Chondrocyte (in vitro differentiated cells): ENCODE measurements at regions not wholly inside any gene's neighbourhood (a gene's known extent, or its start where the extent isn't known, plus 50 kb on each side); places are given as distances from the start of the nearest gene placed in this dataset.

Source experiments
- DNase-seq: peaks from one replicate; pipeline ENCODE4 v3.0.0; 2021; ENCODE audit warnings: mixed read lengths, low spot score
- H3K27ac Mint-ChIP-seq: one replicate; pipeline ENCODE4 v1.8.0; 2021; ENCODE audit warnings: mild to moderate bottlenecking, moderate library complexity, mixed read lengths; ENCODE audit not compliant: unreplicated experiment
- H3K27me3 Mint-ChIP-seq: 2 replicates; pipeline ENCODE4 v1.8.0; 2021; ENCODE audit warnings: low read depth, mixed read lengths
- H3K36me3 Mint-ChIP-seq: 2 replicates; pipeline ENCODE4 v1.8.0; 2021; ENCODE audit warnings: low read depth, mixed read lengths
- H3K4me1 Mint-ChIP-seq: 2 replicates; pipeline ENCODE4 v1.8.0; 2021; ENCODE audit warnings: low read depth, mild to moderate bottlenecking, mixed read lengths
- H3K4me3 Mint-ChIP-seq: one replicate; pipeline ENCODE4 v1.8.0; 2021; ENCODE audit warnings: mild to moderate bottlenecking, moderate library complexity, mixed read lengths; ENCODE audit not compliant: unreplicated experiment
- H3K9me3 Mint-ChIP-seq: 2 replicates; pipeline ENCODE4 v1.8.0; 2021; ENCODE audit warnings: low read depth, mixed read lengths
- CTCF ChIP-seq: fragments of 200-600 bp; sonication (generic); IDR thresholded peaks from 2 replicates; pipeline ENCODE4 v1.5.0; 2021; ENCODE audit warnings: antibody characterized with exemption, mild to moderate bottlenecking, moderate library complexity

- peak; percentile 92 for DNase-seq
- Mint-ChIP-seq H3K27ac (no peak overlapping the region), H3K9me3 (peaks cover 7% of the 10 kb centered on the region), H3K4me1 (peaks cover 3% of the 10 kb centered on the region), H3K36me3 (peaks cover 11% of the 10 kb centered on the region), H3K27me3 (peaks cover 22% of the 10 kb centered on the region), H3K4me3 (no peak overlapping the region)
- TF ChIP-seq CTCF: no peak
Observed at GRCh38 chr10:132124201-132124920, 58.6 kb downstream of the JAKMIP3 start.

- peak; percentile 74 for DNase-seq
- Mint-ChIP-seq H3K9me3 (peaks cover 7% of the 10 kb centered on the region), H3K27me3 (peaks cover 14% of the 10 kb centered on the region), H3K4me1 (peaks cover 7% of the 10 kb centered on the region), H3K27ac (peak overlapping the region; percentile 58), H3K36me3 (peaks cover 7% of the 10 kb centered on the region), H3K4me3 (peak overlapping the region; percentile 33)
- no peak for TF ChIP-seq CTCF
Observed at GRCh38 chr10:132129431-132129830, 57.3 kb upstream of the DPYSL4 start.

- TF ChIP-seq CTCF: no peak
- no peak overlapping the region for H3K27ac Mint-ChIP-seq
- DNase-seq: peak; percentile 85
- peaks cover 6% of the 10 kb centered on the region for H3K36me3 Mint-ChIP-seq
- peaks cover 7% of the 10 kb centered on the region for H3K4me1 Mint-ChIP-seq
- H3K4me3 Mint-ChIP-seq: no peak overlapping the region
- H3K9me3 Mint-ChIP-seq: peaks cover 7% of the 10 kb centered on the region
- peaks cover 6% of the 10 kb centered on the region for H3K27me3 Mint-ChIP-seq
Observed at GRCh38 chr10:132130286-132131265, 56.2 kb upstream of the DPYSL4 start.

DNA sequence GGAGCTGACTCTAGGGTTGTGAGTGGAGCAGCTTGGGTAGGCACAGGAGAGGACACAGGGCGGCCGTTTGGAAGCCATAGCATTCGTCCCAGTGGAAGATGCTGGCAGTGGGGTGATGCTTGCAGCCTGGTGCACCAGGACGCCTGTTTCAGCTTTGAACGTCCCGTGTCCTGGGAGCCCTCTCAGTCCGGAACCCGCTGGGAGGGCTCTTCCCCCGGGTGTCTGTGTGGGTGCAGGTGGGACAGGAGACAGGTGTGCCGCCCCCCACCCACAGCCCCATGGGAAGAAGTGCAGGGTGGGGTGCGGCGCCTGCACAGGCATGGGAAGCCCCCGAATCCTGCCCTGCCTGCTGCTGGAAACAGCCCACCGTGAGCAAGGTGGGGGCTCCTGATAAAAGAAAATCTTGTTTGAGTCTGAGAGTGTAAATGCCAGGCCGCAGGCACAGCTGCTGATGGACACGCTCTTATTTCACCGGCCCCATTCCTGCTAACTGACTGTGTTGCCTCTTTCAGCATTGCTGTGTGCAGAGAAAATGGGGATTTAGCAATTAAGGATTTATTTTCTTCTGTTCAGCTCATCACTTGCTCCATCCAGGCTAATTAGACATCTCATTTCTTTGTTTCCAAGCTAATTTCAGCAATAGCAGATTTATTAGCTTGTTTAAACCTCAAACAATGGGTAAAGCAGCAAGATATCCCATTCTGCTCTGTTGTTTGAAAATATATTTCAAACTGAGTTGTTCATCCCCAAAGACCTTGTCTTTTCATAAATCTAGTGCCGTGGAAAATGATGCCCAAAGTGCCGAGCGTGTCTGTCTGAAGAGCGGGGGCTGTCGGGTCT lies 54.9 kb upstream of the DPYSL4 start:
- Mint-ChIP-seq H3K36me3 (peaks cover 6% of the 10 kb centered on the region), H3K27ac (no peak overlapping the region), H3K27me3 (peaks cover 2% of the 10 kb centered on the region), H3K4me3 (no peak overlapping the region), H3K9me3 (peaks cover 7% of the 10 kb centered on the region), H3K4me1 (peaks cover 7% of the 10 kb centered on the region)
- no peak for TF ChIP-seq CTCF
- peak; percentile 74 for DNase-seq
